Liver (tissue), 8 donors: ENCODE measurements at regions not wholly inside any gene's neighbourhood (a gene's known extent, or its start where the extent isn't known, plus 50 kb on each side); places are given as distances from the start of the nearest gene placed in this dataset.

Experiments used
- DNase-seq: peaks from one replicate; pipeline ENCODE4 v3.0.0-alpha.2; 2017; ENCODE audit warnings: low spot score
- H3K27ac ChIP-seq, 2 donors: one replicate each; pipeline ENCODE4 v1.7.0; 2013; ENCODE audit warnings: inconsistent platforms in 2 of 2, low read length in 2 of 2, control low read depth in 1 of 2, low read depth in 1 of 2, mild to moderate bottlenecking in 1 of 2
- H3K27me3 ChIP-seq, 4 donors: one replicate each; pipeline versions ENCODE4 v1.6.1 to v1.7.0; 2013; ENCODE audit warnings: low read length in 3 of 4, inconsistent platforms in 1 of 4, mild to moderate bottlenecking in 1 of 4, moderate library complexity in 1 of 4; ENCODE audit not compliant: control insufficient read depth in 4 of 4, insufficient read depth in 4 of 4
- H3K36me3 ChIP-seq, 4 donors: one replicate each; pipeline versions ENCODE4 v1.6.1 to v1.7.0; 2013; ENCODE audit warnings: low read length in 3 of 4, mild to moderate bottlenecking in 3 of 4, low read depth in 1 of 4, moderate library complexity in 1 of 4; ENCODE audit not compliant: control insufficient read depth in 4 of 4, insufficient read depth in 3 of 4
- H3K4me1 ChIP-seq, 4 donors: one replicate each; pipeline versions ENCODE4 v1.6.1 to v1.7.0; 2013; ENCODE audit warnings: low read length in 3 of 4, mild to moderate bottlenecking in 3 of 4, moderate library complexity in 1 of 4; ENCODE audit not compliant: control insufficient read depth in 4 of 4, insufficient read depth in 4 of 4
- H3K4me3 ChIP-seq, 3 donors: one replicate each; pipeline versions ENCODE4 v1.6.1 to v1.7.0; 2013; ENCODE audit warnings: low read length in 3 of 3, control low read depth in 1 of 3, low read depth in 1 of 3, mild to moderate bottlenecking in 1 of 3
- H3K9ac ChIP-seq, 2 donors: one replicate each; pipeline ENCODE4 v1.7.0; 2013; ENCODE audit warnings: low read length in 2 of 2, mild to moderate bottlenecking in 2 of 2, moderate library complexity in 2 of 2, control low read depth in 1 of 2, low read depth in 1 of 2
- H3K9me3 ChIP-seq, 4 donors: one replicate each; pipeline versions ENCODE4 v1.6.1 to v1.7.0; 2013; ENCODE audit warnings: low read length in 3 of 4; ENCODE audit not compliant: control insufficient read depth in 4 of 4
- FOXA1 ChIP-seq: IDR thresholded peaks from 2 replicates; pipeline ENCODE4 v1.6.1; 2016; ENCODE audit warnings: antibody characterized with exemption
- GABPA ChIP-seq, 2 donors: IDR thresholded peaks in 1 of 2; conservative IDR thresholded peaks in 1 of 2; 2 replicates each; pipeline ENCODE4 v1.6.1; 2016; ENCODE audit warnings: antibody characterized with exemption in 2 of 2, mild to moderate bottlenecking in 1 of 2, moderate library complexity in 1 of 2
- HNF4G ChIP-seq: IDR thresholded peaks from 2 replicates; pipeline ENCODE4 v1.6.1; 2016; ENCODE audit warnings: antibody characterized with exemption
- JUND ChIP-seq, 2 donors: IDR thresholded peaks; 2 replicates each; pipeline ENCODE4 v1.6.1; 2016; ENCODE audit warnings: antibody characterized with exemption in 2 of 2
- NR2F2 ChIP-seq: IDR thresholded peaks from 2 replicates; pipeline ENCODE4 v1.6.1; 2016; ENCODE audit warnings: antibody characterized with exemption
- RAD21 ChIP-seq, 2 donors: IDR thresholded peaks; 2 replicates each; pipeline ENCODE4 v1.6.1; 2016; ENCODE audit warnings: antibody characterized with exemption in 2 of 2, mild to moderate bottlenecking in 2 of 2
- RXRA ChIP-seq, 2 donors: IDR thresholded peaks; 2 replicates each; pipeline ENCODE4 v1.6.1; 2017 to 2018; ENCODE audit warnings: antibody characterized with exemption in 2 of 2, mild to moderate bottlenecking in 1 of 2
- SP1 ChIP-seq: IDR thresholded peaks from 2 replicates; pipeline ENCODE4 v1.6.1; 2018; ENCODE audit warnings: antibody characterized with exemption, mild to moderate bottlenecking
- TAF1 ChIP-seq: conservative IDR thresholded peaks from 2 replicates; pipeline ENCODE4 v1.6.1; 2016; ENCODE audit warnings: antibody characterized with exemption, mild to moderate bottlenecking
- YY1 ChIP-seq: IDR thresholded peaks from 2 replicates; pipeline ENCODE4 v1.6.1; 2016; ENCODE audit warnings: antibody characterized with exemption, mild to moderate bottlenecking
- WGBS: extraction: QIAGEN DNeasy Blood & Tissue Kit; methylation state at CpG from one replicate; pipeline ENCODE4 v1.1.7; 2013; 5-methylcytosine and 5-hydroxymethylcytosine counted together
- TF ChIP-seq, protein P1 (sequence below): fragments of 150-350 bp; IDR thresholded peaks from 2 replicates; pipeline ENCODE4 v1.5.1; 2017; ENCODE audit warnings: improper control_type of control experiment, low read depth, low read length; ENCODE audit not compliant: missing input control
- TF ChIP-seq, protein P2 (sequence below): IDR thresholded peaks from 2 replicates; pipeline ENCODE4 v1.6.1; 2016; ENCODE audit warnings: antibody characterized with exemption
- TF ChIP-seq, protein P3 (sequence below): IDR thresholded peaks from 2 replicates; pipeline ENCODE4 v1.6.1; 2016; ENCODE audit warnings: antibody characterized with exemption
- TF ChIP-seq, protein P4 (sequence below): IDR thresholded peaks from 2 replicates; pipeline ENCODE4 v1.6.1; 2016; ENCODE audit warnings: antibody characterized with exemption
- TF ChIP-seq, protein P5 (sequence below): IDR thresholded peaks from 2 replicates; pipeline ENCODE4 v1.6.1; 2016; ENCODE audit warnings: antibody characterized with exemption, mild to moderate bottlenecking
- donor health status: healthy.
- donor health status: healthy.
- donor health status: healthy.
- donor health status: healthy.
- donor health status: healthy.

DNA sequence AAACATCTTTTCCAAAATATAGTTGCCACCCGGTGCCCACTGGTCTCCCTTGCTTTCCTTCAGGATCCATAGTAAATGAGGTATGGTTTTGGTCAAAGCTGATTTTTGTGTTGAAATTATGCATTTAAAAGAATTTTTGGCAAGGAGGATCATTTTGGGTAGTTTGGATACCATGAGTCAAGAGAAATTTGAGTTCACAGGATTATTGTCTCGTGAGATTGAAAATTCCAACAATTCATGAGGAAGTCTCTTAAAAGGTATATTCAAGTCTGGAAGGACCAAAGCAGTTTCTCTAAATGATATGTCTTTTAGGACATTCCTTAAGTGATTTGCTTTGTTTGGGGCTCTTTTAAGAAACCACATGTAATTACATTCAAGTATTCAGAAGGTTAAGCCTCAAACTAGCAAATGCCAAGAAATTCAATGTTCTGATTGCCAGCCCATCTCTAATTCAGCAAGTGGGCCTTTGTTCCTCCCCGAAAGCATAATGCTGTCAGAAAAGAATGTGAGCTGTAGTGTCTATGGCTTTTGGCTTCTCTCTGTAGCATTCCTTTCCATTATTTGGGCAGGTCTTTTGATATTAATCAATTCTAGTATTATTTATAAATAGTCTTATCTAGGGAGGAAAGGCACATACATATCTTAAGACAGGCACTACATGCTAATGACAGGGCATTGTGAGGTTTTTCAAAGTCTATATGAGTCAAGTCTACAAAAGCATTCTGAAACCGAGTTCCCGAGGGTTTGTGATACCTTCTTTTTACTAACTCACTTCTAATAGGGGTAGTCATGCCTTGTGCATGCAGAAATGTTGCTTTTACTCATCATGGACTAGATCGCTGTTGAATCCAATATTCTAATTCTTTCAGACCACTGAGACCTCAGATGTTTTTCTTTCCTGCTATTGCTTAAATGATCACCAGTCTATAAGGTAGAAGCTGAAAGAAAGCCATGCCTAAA, 453.9 kb downstream of the ENC1 start:
- H3K27me3 ChIP-seq: no peaks in the 10 kb centered on the region
- no peaks in the 10 kb centered on the region for H3K4me1 ChIP-seq
- WGBS: 94% methylated on average over 6 of the region's 6 CpGs
- no peak overlapping the region for H3K9ac ChIP-seq
- H3K36me3 ChIP-seq: no peaks in the 10 kb centered on the region
- no peak for DNase-seq
- TF ChIP-seq SP1 (no peak), YY1 (no peak), FOXA1 (no peak), NR2F2 (no peak), RXRA (IDR thresholded peaks at IDR 0.05) (no peak), GABPA (IDR thresholded peaks at IDR 0.05 in 1 of 2, conservative IDR thresholded peaks at IDR 0.05 in 1 of 2) (no peak), HNF4G (no peak), RAD21 (IDR thresholded peaks at IDR 0.05) (no peak), TAF1 (no peak), JUND (IDR thresholded peaks at IDR 0.05) (no peak)
- TF ChIP-seq, protein P1, sequence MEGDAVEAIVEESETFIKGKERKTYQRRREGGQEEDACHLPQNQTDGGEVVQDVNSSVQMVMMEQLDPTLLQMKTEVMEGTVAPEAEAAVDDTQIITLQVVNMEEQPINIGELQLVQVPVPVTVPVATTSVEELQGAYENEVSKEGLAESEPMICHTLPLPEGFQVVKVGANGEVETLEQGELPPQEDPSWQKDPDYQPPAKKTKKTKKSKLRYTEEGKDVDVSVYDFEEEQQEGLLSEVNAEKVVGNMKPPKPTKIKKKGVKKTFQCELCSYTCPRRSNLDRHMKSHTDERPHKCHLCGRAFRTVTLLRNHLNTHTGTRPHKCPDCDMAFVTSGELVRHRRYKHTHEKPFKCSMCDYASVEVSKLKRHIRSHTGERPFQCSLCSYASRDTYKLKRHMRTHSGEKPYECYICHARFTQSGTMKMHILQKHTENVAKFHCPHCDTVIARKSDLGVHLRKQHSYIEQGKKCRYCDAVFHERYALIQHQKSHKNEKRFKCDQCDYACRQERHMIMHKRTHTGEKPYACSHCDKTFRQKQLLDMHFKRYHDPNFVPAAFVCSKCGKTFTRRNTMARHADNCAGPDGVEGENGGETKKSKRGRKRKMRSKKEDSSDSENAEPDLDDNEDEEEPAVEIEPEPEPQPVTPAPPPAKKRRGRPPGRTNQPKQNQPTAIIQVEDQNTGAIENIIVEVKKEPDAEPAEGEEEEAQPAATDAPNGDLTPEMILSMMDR: no peak
- TF ChIP-seq, protein P2, sequence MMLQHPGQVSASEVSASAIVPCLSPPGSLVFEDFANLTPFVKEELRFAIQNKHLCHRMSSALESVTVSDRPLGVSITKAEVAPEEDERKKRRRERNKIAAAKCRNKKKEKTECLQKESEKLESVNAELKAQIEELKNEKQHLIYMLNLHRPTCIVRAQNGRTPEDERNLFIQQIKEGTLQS: no peak
- TF ChIP-seq, protein P3, sequence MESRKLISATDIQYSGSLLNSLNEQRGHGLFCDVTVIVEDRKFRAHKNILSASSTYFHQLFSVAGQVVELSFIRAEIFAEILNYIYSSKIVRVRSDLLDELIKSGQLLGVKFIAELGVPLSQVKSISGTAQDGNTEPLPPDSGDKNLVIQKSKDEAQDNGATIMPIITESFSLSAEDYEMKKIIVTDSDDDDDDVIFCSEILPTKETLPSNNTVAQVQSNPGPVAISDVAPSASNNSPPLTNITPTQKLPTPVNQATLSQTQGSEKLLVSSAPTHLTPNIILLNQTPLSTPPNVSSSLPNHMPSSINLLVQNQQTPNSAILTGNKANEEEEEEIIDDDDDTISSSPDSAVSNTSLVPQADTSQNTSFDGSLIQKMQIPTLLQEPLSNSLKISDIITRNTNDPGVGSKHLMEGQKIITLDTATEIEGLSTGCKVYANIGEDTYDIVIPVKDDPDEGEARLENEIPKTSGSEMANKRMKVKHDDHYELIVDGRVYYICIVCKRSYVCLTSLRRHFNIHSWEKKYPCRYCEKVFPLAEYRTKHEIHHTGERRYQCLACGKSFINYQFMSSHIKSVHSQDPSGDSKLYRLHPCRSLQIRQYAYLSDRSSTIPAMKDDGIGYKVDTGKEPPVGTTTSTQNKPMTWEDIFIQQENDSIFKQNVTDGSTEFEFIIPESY: no peak
- TF ChIP-seq, protein P4, sequence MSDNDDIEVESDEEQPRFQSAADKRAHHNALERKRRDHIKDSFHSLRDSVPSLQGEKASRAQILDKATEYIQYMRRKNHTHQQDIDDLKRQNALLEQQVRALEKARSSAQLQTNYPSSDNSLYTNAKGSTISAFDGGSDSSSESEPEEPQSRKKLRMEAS: no peak
- TF ChIP-seq, protein P5, sequence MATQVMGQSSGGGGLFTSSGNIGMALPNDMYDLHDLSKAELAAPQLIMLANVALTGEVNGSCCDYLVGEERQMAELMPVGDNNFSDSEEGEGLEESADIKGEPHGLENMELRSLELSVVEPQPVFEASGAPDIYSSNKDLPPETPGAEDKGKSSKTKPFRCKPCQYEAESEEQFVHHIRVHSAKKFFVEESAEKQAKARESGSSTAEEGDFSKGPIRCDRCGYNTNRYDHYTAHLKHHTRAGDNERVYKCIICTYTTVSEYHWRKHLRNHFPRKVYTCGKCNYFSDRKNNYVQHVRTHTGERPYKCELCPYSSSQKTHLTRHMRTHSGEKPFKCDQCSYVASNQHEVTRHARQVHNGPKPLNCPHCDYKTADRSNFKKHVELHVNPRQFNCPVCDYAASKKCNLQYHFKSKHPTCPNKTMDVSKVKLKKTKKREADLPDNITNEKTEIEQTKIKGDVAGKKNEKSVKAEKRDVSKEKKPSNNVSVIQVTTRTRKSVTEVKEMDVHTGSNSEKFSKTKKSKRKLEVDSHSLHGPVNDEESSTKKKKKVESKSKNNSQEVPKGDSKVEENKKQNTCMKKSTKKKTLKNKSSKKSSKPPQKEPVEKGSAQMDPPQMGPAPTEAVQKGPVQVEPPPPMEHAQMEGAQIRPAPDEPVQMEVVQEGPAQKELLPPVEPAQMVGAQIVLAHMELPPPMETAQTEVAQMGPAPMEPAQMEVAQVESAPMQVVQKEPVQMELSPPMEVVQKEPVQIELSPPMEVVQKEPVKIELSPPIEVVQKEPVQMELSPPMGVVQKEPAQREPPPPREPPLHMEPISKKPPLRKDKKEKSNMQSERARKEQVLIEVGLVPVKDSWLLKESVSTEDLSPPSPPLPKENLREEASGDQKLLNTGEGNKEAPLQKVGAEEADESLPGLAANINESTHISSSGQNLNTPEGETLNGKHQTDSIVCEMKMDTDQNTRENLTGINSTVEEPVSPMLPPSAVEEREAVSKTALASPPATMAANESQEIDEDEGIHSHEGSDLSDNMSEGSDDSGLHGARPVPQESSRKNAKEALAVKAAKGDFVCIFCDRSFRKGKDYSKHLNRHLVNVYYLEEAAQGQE: no peak
- H3K9me3 ChIP-seq: no peaks in the 10 kb centered on the region
- H3K27ac ChIP-seq: no peak overlapping the region
- no peak overlapping the region for H3K4me3 ChIP-seq
